ENCODE measurements at regions not wholly inside any gene's neighbourhood (a gene's known extent, or its start where the extent isn't known, plus 50 kb on each side); places are given as distances from the start of the nearest gene placed in this dataset.

DNA sequence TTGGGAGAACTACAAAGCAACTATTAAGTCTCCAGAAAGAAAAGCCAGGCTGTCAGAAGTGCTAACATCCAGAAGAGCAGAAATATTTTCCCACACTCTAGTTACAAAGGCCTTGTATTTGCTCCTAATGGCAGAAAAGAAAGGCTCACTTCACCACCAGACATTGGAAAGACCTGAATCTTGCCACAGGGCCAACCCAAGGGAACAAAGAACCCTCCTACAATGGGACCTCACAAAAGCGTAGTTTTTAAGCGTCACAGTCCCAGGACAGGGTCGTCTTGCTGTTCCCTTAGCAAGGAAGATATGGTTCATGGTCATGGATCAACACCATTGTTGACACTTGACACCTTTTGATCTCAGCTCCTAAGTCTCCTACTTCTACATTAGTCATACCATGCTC, 119.1 kb downstream of the RPS29 start:
- no peak for DNase-seq (ENCODE audit: low read depth)
- Histone ChIP-seq H3K27me3 (ENCODE audit: control insufficient read depth, insufficient read depth, low read length) (no peaks in the 10 kb centered on the region), H3K36me3 (ENCODE audit: control insufficient read depth, insufficient read depth, low read length) (no peaks in the 10 kb centered on the region), H3K4me3 (ENCODE audit: low read depth, low read length) (no peak overlapping the region)
- no peak for TF ChIP-seq CTCF (IDR thresholded peaks at IDR 0.05; ENCODE audit: insufficient read depth, low read length, severe bottlenecking)
- FAIRE-seq, result no peak

DNA sequence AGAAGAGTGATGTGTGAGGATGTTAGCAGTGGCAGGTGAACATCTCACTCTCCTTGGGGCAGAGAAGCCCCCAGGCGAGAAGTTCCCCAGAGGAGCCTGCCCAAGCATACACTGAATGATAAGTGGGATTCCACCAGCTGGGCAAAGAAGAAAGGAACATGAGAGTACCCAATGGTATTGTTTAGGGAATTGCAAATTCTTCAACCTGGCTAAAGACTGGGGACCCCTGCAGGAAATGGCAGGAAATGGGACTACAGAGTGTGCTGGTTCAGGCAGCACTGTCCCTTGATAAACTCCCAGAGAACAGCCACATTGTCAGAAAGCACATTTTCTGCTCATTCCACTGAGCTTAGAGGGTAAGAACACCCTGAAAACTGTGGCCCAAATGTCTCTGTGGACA, 121.3 kb downstream of the RPS29 start:
- Histone ChIP-seq H3K27me3 (ENCODE audit: control insufficient read depth, insufficient read depth, low read length) (peaks cover under 1% of the 10 kb centered on the region), H3K4me3 (ENCODE audit: low read depth, low read length) (no peak overlapping the region), H3K36me3 (ENCODE audit: control insufficient read depth, insufficient read depth, low read length) (no peaks in the 10 kb centered on the region)
- peak; percentile 13 for FAIRE-seq
- TF ChIP-seq CTCF (IDR thresholded peaks at IDR 0.05; ENCODE audit: insufficient read depth, low read length, severe bottlenecking), result peak; percentile 5
- no peak for DNase-seq (ENCODE audit: low read depth)

- Histone ChIP-seq H3K27me3 (ENCODE audit: control insufficient read depth, insufficient read depth, low read length) (peaks cover 1% of the 10 kb centered on the region), H3K4me3 (ENCODE audit: low read depth, low read length) (no peak overlapping the region), H3K36me3 (ENCODE audit: control insufficient read depth, insufficient read depth, low read length) (no peaks in the 10 kb centered on the region)
- FAIRE-seq (no peak), DNase-seq (ENCODE audit: low read depth) (no peak)
- no peak for TF ChIP-seq CTCF (IDR thresholded peaks at IDR 0.05; ENCODE audit: insufficient read depth, low read length, severe bottlenecking)
Observed at GRCh38 chr14:49463146-49463545, 123.0 kb downstream of the RPS29 start.

DNA sequence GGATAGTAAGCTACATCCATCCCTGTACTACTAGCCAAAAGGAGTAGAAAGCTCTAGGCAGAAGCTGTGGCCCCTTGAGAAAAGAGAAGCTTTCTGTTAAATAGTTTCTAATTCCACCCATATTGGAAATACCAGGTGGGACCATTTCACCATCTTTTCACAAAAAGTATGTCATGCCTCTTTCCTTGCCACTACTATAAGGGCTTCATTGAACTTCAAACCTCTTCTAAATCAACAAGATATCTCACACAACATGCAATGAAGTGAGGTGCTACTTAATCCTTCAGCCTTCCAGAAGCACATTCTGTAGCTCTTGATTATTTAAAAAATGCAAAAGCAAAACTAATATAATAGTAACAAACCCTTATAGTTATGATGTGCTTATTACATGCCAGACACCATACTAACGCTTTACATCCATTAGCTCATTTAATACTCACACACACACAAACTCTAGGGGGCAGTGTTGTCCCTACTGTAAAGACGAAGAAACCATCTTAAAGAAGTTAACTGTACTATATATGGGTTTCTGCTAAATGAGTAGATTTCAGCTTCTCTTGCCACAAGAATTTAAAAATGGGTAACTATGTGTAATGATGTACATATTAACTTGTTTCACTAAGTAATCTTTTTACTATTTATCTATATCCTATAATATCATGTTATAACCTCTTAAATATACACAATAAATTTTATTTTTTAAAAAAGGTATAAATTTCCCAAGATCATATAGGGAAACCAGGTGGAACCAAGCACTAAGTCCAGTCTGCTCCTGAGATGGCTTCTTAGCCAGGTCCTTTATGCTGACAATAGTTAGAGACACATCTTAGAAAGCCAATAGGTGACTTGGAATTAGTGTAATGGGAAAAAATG, 124.4 kb downstream of the RPS29 start:
- Histone ChIP-seq H3K27me3 (ENCODE audit: control insufficient read depth, insufficient read depth, low read length) (peaks cover 1% of the 10 kb centered on the region), H3K36me3 (ENCODE audit: control insufficient read depth, insufficient read depth, low read length) (no peaks in the 10 kb centered on the region), H3K4me3 (ENCODE audit: low read depth, low read length) (no peak overlapping the region)
- TF ChIP-seq CTCF (IDR thresholded peaks at IDR 0.05; ENCODE audit: insufficient read depth, low read length, severe bottlenecking), result peak; percentile 56
- FAIRE-seq, result no peak
- peak; percentile 75 for DNase-seq (ENCODE audit: low read depth)

DNA sequence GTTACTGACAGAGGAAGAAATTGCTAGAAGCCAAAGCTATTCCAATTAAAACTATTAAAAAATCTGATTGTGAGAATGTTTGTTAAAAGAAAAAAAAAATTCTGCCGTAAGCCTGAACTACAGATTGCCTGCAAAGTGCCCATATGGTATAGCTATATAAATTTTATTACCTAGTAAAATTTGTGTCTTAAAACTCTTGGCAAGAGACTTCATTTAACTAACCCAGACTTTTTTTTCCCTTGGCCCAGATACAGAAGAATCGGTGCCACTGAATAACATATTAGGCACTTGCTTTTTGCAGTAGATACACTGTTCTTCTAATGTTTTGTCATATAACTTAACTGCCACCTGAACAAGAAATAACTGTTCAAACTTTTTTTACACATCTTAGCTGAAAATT, 125.5 kb downstream of the RPS29 start:
- no peak overlapping the region for H3K4me3 ChIP-seq (ENCODE audit: low read depth, low read length)
- FAIRE-seq (no peak), DNase-seq (ENCODE audit: low read depth) (no peak)
- TF ChIP-seq CTCF (IDR thresholded peaks at IDR 0.05; ENCODE audit: insufficient read depth, low read length, severe bottlenecking), result no peak
- peaks cover 1% of the 10 kb centered on the region for H3K27me3 ChIP-seq (ENCODE audit: control insufficient read depth, insufficient read depth, low read length)
- H3K36me3 ChIP-seq (ENCODE audit: control insufficient read depth, insufficient read depth, low read length), result no peaks in the 10 kb centered on the region

DNA sequence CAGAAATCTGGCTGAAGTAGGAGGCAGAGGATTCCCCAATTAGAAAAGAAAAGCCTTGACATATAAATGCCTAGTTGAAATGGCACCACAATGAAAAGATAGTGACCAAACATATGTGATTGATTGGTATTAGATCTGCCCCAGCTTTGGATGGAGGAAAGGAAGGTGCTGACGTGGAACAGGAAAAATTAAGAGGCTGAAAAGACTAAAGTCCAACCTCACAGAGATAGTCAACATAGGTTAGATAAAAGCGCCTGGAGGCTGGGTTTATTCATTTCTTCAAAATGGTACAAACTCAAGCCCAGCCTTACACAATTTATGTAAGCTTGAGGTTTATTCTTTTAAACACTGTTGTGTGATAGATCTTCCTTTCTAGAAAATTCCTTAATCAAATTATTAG, 129.6 kb downstream of the RPS29 start:
- DNase-seq (ENCODE audit: low read depth) (no peak), FAIRE-seq (no peak)
- Histone ChIP-seq H3K36me3 (ENCODE audit: control insufficient read depth, insufficient read depth, low read length) (no peaks in the 10 kb centered on the region), H3K4me3 (ENCODE audit: low read depth, low read length) (no peak overlapping the region), H3K27me3 (ENCODE audit: control insufficient read depth, insufficient read depth, low read length) (peaks cover 1% of the 10 kb centered on the region)
- no peak for TF ChIP-seq CTCF (IDR thresholded peaks at IDR 0.05; ENCODE audit: insufficient read depth, low read length, severe bottlenecking)
